Colonic mucosa (tissue), 4 donors: ENCODE measurements at regions not wholly inside any gene's neighbourhood (a gene's known extent, or its start where the extent isn't known, plus 50 kb on each side); places are given as distances from the start of the nearest gene placed in this dataset.
A peak's percentile ranks its signal among the peaks of the same experiment; 100 is the strongest.

ENCODE experiments used
- DNase-seq: peaks from one replicate; pipeline ENCODE4 v3.0.0-alpha.2; 2020
- H3K27ac ChIP-seq: fragments of 200-600 bp; one replicate; pipeline ENCODE4 v1.8.0; 2021
- H3K27me3 ChIP-seq: fragments of 200-600 bp; one replicate; pipeline ENCODE4 v1.8.0; 2021
- H3K36me3 ChIP-seq: fragments of 200-600 bp; one replicate; pipeline ENCODE4 v1.8.0; 2021
- H3K4me1 ChIP-seq: fragments of 200-600 bp; one replicate; pipeline ENCODE4 v1.8.0; 2021; ENCODE audit warnings: mild to moderate bottlenecking
- H3K4me3 ChIP-seq: fragments of 200-600 bp; one replicate; pipeline ENCODE4 v1.8.0; 2021
- H3K9ac ChIP-seq, 2 donors: one replicate each; pipeline ENCODE4 v1.7.0; 2013; ENCODE audit warnings: control low read depth in 2 of 2, low read depth in 2 of 2, low read length in 2 of 2
- H3K9me3 ChIP-seq: fragments of 200-600 bp; one replicate; pipeline ENCODE4 v1.8.0; 2021
- intact Hi-C: fragments of 100-400 bp; cut with DNase I; formaldehyde crosslinking; loops from one replicate; pipeline ENCODE4 v1.14.1; 2022
- TF ChIP-seq, protein P1 (sequence below): fragments of 200-600 bp; IDR thresholded peaks from one replicate; pipeline ENCODE4 v1.8.0; 2022; ENCODE audit warnings: antibody characterized with exemption, mild to moderate bottlenecking
- donor health status: healthy.
- donor health status: DM: no; HTN: no; CAD: no.
- donor health status: DM: no; HTN: no; CAD: no.

DNA sequence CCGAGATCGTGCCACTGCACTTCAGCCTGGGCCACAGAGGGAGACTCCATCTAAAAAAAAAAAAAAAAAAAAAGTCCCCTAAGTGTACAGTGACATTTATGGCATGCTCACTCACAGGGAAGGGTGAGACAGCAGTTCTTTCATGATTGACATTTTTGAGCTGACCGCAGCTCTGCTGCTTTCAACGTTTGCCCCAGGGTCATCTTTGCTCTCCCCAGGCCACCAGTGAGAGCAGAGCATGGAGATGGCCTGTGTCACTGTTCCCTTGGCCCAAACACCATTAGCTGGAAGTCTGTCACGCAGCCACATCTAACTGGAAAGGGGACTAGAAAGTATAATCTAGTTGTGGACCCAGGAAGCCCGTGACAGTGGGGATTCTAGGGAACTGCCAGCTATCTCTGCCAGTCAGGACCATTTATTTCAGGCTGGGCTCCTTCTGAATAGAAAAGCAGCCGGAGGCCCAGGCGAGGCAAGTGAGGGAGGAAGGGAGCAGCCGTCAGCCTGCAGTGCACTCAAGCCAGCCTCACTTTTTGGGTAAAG lies 193.4 kb upstream of the HES1 start:
- no peak for DNase-seq
- Histone ChIP-seq H3K36me3 (no peaks in the 10 kb centered on the region), H3K27ac (no peak overlapping the region), H3K9ac (no peak overlapping the region), H3K9me3 (no peaks in the 10 kb centered on the region), H3K4me3 (no peak overlapping the region), H3K4me1 (no peaks in the 10 kb centered on the region), H3K27me3 (no peaks in the 10 kb centered on the region)
- TF ChIP-seq, protein P1, sequence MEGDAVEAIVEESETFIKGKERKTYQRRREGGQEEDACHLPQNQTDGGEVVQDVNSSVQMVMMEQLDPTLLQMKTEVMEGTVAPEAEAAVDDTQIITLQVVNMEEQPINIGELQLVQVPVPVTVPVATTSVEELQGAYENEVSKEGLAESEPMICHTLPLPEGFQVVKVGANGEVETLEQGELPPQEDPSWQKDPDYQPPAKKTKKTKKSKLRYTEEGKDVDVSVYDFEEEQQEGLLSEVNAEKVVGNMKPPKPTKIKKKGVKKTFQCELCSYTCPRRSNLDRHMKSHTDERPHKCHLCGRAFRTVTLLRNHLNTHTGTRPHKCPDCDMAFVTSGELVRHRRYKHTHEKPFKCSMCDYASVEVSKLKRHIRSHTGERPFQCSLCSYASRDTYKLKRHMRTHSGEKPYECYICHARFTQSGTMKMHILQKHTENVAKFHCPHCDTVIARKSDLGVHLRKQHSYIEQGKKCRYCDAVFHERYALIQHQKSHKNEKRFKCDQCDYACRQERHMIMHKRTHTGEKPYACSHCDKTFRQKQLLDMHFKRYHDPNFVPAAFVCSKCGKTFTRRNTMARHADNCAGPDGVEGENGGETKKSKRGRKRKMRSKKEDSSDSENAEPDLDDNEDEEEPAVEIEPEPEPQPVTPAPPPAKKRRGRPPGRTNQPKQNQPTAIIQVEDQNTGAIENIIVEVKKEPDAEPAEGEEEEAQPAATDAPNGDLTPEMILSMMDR, result no peak
- intact Hi-C loops, result no loop called here

DNA sequence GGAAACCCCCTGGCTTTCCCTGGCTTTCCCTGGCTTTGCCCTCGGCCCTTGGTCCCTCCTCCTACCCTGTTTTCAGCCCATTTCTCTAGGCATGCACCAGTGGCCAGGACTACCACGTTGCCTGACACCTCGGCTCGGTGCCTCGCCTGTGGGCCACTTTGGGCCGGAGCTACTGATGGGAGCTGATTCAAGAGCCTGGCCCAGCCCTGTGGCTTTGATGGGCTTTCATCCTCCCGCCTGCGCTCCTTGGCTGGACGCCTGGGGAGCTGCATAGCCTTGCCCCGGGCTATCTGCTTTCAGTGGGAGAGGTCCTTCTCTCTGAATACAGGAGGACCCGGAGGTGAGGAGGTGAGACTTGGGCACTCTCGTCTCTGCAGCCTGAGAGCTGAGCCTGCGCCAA lies 192.7 kb upstream of the HES1 start:
- no peak for DNase-seq
- no peak overlapping the region for H3K4me3 ChIP-seq
- H3K36me3 ChIP-seq, result no peaks in the 10 kb centered on the region
- no peaks in the 10 kb centered on the region for H3K27me3 ChIP-seq
- no peaks in the 10 kb centered on the region for H3K4me1 ChIP-seq
- TF ChIP-seq, protein P1, result no peak
- intact Hi-C loops, result no loop called here
- H3K27ac ChIP-seq, result no peak overlapping the region
- no peak overlapping the region for H3K9ac ChIP-seq
- no peaks in the 10 kb centered on the region for H3K9me3 ChIP-seq

DNA sequence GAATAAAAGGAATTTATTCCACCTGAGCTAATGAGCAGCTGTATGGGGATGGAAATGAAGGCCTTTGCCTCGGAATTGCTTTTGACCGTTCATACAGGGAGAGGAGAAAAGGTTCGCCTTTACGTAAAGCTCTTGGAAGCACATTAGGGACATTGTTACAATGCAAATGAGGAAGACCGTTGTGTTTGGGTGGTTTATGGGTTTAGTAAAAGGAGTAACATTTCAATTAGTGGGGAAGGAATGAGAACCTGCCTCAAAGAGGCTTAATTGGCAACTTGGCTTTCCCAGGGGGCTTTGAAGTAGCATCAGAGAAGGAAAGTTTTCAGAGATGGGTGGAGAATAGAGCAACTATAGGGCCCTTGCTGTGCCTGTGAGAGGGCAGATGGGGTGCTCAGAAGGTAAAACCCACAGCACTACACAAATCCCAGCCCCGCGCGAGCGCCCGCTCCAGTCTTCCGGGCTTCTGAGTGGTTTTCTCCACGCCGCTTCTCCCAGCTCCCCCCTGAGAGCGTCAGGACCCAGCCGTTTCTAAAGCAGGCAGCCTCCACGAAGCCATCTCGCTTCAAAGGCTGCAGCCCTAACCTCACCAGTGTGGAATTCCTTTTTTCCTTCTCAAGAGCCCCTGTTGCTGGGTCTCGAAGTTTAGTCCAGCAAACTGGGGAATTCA lies 192.0 kb upstream of the HES1 start:
- no peaks in the 10 kb centered on the region for H3K27me3 ChIP-seq
- intact Hi-C loops, result no loop called here
- TF ChIP-seq, protein P1, result no peak
- no peak overlapping the region for H3K27ac ChIP-seq
- DNase-seq, result peak; percentile 15
- no peak overlapping the region for H3K4me3 ChIP-seq
- no peaks in the 10 kb centered on the region for H3K4me1 ChIP-seq
- no peaks in the 10 kb centered on the region for H3K9me3 ChIP-seq
- H3K36me3 ChIP-seq, result no peaks in the 10 kb centered on the region
- H3K9ac ChIP-seq, result no peak overlapping the region

DNA sequence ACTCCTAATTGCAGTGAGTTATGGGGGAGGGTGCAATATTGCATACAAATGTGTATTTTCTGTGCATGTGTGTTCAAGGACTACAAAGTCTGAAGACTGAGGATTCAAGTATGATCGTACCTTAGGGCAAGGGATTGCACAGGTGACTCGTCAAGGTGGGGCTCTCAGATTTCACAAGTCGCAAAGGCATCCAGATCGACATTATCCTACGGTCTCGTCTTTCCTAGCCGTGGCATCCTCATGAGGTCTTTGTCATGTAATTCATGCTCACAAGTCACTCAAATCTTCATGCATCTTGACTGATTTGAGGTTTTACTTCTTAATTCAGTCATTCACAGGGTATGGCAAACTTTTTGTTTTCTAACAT lies 191.4 kb upstream of the HES1 start:
- DNase-seq, result no peak
- TF ChIP-seq, protein P1, result no peak
- Histone ChIP-seq H3K27ac (no peak overlapping the region), H3K4me3 (no peak overlapping the region), H3K27me3 (no peaks in the 10 kb centered on the region), H3K4me1 (no peaks in the 10 kb centered on the region), H3K9me3 (no peaks in the 10 kb centered on the region), H3K9ac (no peak overlapping the region), H3K36me3 (no peaks in the 10 kb centered on the region)
- intact Hi-C loops, result no loop called here

DNA sequence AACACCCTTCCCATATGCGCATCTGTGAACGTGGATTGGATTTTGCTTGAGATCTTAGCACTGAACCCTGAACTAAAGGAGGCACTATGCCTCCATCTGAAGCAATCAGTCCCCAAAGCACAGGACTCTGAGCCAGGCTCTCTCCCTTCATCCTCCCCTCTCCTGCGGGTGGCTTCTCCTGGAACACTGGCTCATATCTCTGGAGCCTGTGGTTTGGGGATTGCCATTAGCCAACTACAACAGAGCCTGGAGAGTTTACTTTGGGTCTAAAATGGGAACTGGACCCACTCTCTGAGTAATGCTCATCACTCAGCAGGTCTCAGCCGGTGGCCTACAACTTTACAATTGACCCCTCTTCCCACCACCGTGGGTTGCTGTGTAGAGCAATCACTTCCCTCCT lies 190.8 kb upstream of the HES1 start:
- Histone ChIP-seq H3K27ac (no peak overlapping the region), H3K9me3 (no peaks in the 10 kb centered on the region), H3K36me3 (no peaks in the 10 kb centered on the region), H3K9ac (no peak overlapping the region), H3K4me3 (no peak overlapping the region), H3K27me3 (no peaks in the 10 kb centered on the region), H3K4me1 (no peaks in the 10 kb centered on the region)
- peak; percentile 13 for DNase-seq
- TF ChIP-seq, protein P1, result no peak
- intact Hi-C loops, result no loop called here
